ENCODE measurements at regions not wholly inside any gene's neighbourhood (a gene's known extent, or its start where the extent isn't known, plus 50 kb on each side); places are given as distances from the start of the nearest gene placed in this dataset.

GRCh38 chr13:87124785-87125074 lies 546.4 kb upstream of the SLITRK5 start:
- TF ChIP-seq, protein P1, sequence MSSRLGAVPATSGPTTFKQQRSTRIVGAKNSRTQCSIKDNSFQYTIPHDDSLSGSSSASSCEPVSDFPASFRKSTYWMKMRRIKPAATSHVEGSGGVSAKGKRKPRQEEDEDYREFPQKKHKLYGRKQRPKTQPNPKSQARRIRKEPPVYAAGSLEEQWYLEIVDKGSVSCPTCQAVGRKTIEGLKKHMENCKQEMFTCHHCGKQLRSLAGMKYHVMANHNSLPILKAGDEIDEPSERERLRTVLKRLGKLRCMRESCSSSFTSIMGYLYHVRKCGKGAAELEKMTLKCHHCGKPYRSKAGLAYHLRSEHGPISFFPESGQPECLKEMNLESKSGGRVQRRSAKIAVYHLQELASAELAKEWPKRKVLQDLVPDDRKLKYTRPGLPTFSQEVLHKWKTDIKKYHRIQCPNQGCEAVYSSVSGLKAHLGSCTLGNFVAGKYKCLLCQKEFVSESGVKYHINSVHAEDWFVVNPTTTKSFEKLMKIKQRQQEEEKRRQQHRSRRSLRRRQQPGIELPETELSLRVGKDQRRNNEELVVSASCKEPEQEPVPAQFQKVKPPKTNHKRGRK (CRISPR knock-in tag; IDR thresholded peaks at IDR 0.05; ENCODE audit: borderline replicate concordance), result no peak
- TF ChIP-seq NFYB (CRISPR knock-in tag; conservative IDR thresholded peaks at IDR 0.05; ENCODE audit: low read depth), result no peak
- TF ChIP-seq, protein P2, sequence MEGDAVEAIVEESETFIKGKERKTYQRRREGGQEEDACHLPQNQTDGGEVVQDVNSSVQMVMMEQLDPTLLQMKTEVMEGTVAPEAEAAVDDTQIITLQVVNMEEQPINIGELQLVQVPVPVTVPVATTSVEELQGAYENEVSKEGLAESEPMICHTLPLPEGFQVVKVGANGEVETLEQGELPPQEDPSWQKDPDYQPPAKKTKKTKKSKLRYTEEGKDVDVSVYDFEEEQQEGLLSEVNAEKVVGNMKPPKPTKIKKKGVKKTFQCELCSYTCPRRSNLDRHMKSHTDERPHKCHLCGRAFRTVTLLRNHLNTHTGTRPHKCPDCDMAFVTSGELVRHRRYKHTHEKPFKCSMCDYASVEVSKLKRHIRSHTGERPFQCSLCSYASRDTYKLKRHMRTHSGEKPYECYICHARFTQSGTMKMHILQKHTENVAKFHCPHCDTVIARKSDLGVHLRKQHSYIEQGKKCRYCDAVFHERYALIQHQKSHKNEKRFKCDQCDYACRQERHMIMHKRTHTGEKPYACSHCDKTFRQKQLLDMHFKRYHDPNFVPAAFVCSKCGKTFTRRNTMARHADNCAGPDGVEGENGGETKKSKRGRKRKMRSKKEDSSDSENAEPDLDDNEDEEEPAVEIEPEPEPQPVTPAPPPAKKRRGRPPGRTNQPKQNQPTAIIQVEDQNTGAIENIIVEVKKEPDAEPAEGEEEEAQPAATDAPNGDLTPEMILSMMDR (IDR thresholded peaks at IDR 0.05), result no peak
- no peak for TF ChIP-seq ESRRA (CRISPR knock-in tag; IDR thresholded peaks at IDR 0.05; ENCODE audit: borderline replicate concordance)
- no peak for TF ChIP-seq ZNF232 (CRISPR knock-in tag; IDR thresholded peaks at IDR 0.05)
- TF ChIP-seq NR2C2 (CRISPR knock-in tag; IDR thresholded peaks at IDR 0.05), result no peak
- no peak for TF ChIP-seq TP53 (CRISPR knock-in tag; IDR thresholded peaks at IDR 0.05)
- TF ChIP-seq, protein P3, sequence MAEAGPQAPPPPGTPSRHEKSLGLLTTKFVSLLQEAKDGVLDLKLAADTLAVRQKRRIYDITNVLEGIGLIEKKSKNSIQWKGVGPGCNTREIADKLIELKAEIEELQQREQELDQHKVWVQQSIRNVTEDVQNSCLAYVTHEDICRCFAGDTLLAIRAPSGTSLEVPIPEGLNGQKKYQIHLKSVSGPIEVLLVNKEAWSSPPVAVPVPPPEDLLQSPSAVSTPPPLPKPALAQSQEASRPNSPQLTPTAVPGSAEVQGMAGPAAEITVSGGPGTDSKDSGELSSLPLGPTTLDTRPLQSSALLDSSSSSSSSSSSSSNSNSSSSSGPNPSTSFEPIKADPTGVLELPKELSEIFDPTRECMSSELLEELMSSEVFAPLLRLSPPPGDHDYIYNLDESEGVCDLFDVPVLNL (CRISPR knock-in tag; IDR thresholded peaks at IDR 0.05; ENCODE audit: borderline replicate concordance, low read depth), result no peak
- no peak for TF ChIP-seq PREB (CRISPR knock-in tag; IDR thresholded peaks at IDR 0.05; ENCODE audit: borderline replicate concordance)
- TF ChIP-seq RORB (CRISPR knock-in tag; IDR thresholded peaks at IDR 0.05), result no peak
- no peak for TF ChIP-seq SMAD3 (CRISPR knock-in tag; IDR thresholded peaks at IDR 0.05; ENCODE audit: borderline replicate concordance)
- TF ChIP-seq, protein P4, sequence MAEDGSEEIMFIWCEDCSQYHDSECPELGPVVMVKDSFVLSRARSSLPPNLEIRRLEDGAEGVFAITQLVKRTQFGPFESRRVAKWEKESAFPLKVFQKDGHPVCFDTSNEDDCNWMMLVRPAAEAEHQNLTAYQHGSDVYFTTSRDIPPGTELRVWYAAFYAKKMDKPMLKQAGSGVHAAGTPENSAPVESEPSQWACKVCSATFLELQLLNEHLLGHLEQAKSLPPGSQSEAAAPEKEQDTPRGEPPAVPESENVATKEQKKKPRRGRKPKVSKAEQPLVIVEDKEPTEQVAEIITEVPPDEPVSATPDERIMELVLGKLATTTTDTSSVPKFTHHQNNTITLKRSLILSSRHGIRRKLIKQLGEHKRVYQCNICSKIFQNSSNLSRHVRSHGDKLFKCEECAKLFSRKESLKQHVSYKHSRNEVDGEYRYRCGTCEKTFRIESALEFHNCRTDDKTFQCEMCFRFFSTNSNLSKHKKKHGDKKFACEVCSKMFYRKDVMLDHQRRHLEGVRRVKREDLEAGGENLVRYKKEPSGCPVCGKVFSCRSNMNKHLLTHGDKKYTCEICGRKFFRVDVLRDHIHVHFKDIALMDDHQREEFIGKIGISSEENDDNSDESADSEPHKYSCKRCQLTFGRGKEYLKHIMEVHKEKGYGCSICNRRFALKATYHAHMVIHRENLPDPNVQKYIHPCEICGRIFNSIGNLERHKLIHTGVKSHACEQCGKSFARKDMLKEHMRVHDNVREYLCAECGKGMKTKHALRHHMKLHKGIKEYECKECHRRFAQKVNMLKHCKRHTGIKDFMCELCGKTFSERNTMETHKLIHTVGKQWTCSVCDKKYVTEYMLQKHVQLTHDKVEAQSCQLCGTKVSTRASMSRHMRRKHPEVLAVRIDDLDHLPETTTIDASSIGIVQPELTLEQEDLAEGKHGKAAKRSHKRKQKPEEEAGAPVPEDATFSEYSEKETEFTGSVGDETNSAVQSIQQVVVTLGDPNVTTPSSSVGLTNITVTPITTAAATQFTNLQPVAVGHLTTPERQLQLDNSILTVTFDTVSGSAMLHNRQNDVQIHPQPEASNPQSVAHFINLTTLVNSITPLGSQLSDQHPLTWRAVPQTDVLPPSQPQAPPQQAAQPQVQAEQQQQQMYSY (CRISPR knock-in tag; IDR thresholded peaks at IDR 0.05), result no peak

Data from WTC11 (cell line).